Astrocyte of the cerebellum (primary cell): ENCODE measurements at regions not wholly inside any gene's neighbourhood (a gene's known extent, or its start where the extent isn't known, plus 50 kb on each side); places are given as distances from the start of the nearest gene placed in this dataset.

Experiments used
- DNase-seq: peaks from one replicate; pipeline ENCODE4 v3.0.0-alpha.2; 2011; ENCODE audit warnings: low read depth
- H3K4me3 ChIP-seq: 2 replicates; pipeline ENCODE4 v1.5.1; 2011; ENCODE audit warnings: mild to moderate bottlenecking, low read depth, low read length, moderate library complexity
- CTCF ChIP-seq: IDR thresholded peaks from 2 replicates; pipeline ENCODE4 v1.5.1; 2012; ENCODE audit warnings: low read length, low read depth, moderate library complexity, mild to moderate bottlenecking; ENCODE audit errors: missing control alignments
- in situ Hi-C: cut with HindIII; loops from 2 replicates; pipeline ENCODE4 v1.10.0; 2017; ENCODE audit warnings: low sequenced_read_pairs

GRCh38 chr4:4808086-4808485 is 51.4 kb upstream of the MSX1 start:
- in situ Hi-C loops: no loop called here
- no peak for DNase-seq
- no peak for TF ChIP-seq CTCF
- no peak overlapping the region for H3K4me3 ChIP-seq

- H3K4me3 ChIP-seq: no peak overlapping the region
- no peak for TF ChIP-seq CTCF
- in situ Hi-C loops: no loop called here
- no peak for DNase-seq
These were observed 53.6 kb upstream of the MSX1 start for GRCh38 chr4:4805887-4806286.

- in situ Hi-C loops: loop anchor here (5.0 kb wide), 2 partner anchors 43 to 72 kb away; no protein-coding TSS in a partner anchor
- no peak for DNase-seq
These were observed 55.6 kb upstream of the MSX1 start for GRCh38 chr4:4803912-4804296.

GRCh38 chr4:4803216-4803911 is 56.1 kb upstream of the MSX1 start:
- in situ Hi-C loops: loop anchor here (5.0 kb wide), 2 partner anchors 44 to 71 kb away; no protein-coding TSS in a partner anchor
- DNase-seq: no peak
- TF ChIP-seq CTCF: no peak
- no peak overlapping the region for H3K4me3 ChIP-seq

More at GRCh38 chr4:4803912-4804296, 55.6 kb upstream of the MSX1 start:
- TF ChIP-seq CTCF: no peak
- H3K4me3 ChIP-seq: no peak overlapping the region

- no peak for TF ChIP-seq CTCF
- in situ Hi-C loops: loop anchor here (5.0 kb wide), 2 partner anchors 46 to 69 kb away; no protein-coding TSS in a partner anchor
- no peak overlapping the region for H3K4me3 ChIP-seq
- DNase-seq: no peak
These were observed 58.6 kb upstream of the MSX1 start for GRCh38 chr4:4800646-4801408.

- DNase-seq: no peak
- no peak overlapping the region for H3K4me3 ChIP-seq
- TF ChIP-seq CTCF: no peak
- in situ Hi-C loops: no loop called here
These were observed 65.0 kb upstream of the MSX1 start for GRCh38 chr4:4794421-4794820.
